ENCODE measurements at regions not wholly inside any gene's neighbourhood (a gene's known extent, or its start where the extent isn't known, plus 50 kb on each side); places are given as distances from the start of the nearest gene placed in this dataset.
A peak's percentile ranks its signal among the peaks of the same experiment; 100 is the strongest.

DNA sequence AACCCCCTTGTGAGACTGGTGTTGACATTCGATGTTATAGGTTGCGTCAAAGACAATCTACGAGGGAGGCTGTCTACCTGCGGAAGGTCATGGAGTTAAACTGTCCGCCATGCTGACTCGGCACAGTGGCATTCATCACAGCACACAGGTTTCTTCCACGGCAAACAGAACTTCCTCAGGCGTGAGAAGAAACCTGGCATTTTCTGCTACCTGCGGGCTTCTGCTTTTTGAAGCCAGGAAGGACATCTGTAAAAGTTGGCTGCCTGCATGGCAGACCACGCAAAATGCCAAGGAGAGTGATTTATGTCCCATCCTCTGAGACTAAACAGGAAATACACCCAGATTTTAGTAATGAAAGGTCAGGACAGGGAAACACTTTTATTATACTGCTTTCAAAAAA lies 809.8 kb upstream of the NUDT12 start:
- Histone ChIP-seq H3K4me3 (ENCODE audit: low read depth, low read length) (no peak overlapping the region), H3K36me3 (replicated peaks) (no peaks in the 10 kb centered on the region), H3K27me3 (replicated peaks) (no peaks in the 10 kb centered on the region), H3K27ac (no peak overlapping the region)
- TF ChIP-seq, protein P1, sequence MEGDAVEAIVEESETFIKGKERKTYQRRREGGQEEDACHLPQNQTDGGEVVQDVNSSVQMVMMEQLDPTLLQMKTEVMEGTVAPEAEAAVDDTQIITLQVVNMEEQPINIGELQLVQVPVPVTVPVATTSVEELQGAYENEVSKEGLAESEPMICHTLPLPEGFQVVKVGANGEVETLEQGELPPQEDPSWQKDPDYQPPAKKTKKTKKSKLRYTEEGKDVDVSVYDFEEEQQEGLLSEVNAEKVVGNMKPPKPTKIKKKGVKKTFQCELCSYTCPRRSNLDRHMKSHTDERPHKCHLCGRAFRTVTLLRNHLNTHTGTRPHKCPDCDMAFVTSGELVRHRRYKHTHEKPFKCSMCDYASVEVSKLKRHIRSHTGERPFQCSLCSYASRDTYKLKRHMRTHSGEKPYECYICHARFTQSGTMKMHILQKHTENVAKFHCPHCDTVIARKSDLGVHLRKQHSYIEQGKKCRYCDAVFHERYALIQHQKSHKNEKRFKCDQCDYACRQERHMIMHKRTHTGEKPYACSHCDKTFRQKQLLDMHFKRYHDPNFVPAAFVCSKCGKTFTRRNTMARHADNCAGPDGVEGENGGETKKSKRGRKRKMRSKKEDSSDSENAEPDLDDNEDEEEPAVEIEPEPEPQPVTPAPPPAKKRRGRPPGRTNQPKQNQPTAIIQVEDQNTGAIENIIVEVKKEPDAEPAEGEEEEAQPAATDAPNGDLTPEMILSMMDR (IDR thresholded peaks at IDR 0.05; ENCODE audit: low read depth, low read length, missing control alignments) = no peak
- no peak for DNase-seq
- in situ Hi-C loops (cut with HindIII; ENCODE audit: low pct_ligation_motif_present, low sequenced_read_pairs) = no loop called here

DNA sequence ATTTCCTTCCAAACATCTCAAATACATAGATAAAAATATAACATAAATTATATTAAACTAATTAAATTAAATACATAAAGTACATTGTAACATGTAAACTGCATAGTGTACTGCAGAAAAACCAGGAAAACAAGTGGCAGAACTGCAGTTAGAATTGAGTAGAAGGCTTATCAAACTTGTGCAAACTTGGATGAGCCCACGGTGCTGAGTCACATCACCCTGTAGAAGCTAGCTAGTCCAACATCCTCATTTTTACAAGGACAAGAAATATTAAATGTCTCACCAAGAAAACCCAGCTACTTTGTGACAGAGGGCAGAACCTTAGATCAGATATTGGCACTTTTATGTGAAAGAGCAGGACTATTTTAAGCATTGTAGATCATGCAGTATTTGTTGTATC lies 807.9 kb upstream of the NUDT12 start:
- Histone ChIP-seq H3K27me3 (replicated peaks) (no peaks in the 10 kb centered on the region), H3K4me3 (ENCODE audit: low read depth, low read length) (no peak overlapping the region), H3K27ac (no peak overlapping the region), H3K36me3 (replicated peaks) (no peaks in the 10 kb centered on the region)
- in situ Hi-C loops (cut with HindIII; ENCODE audit: low pct_ligation_motif_present, low sequenced_read_pairs) = no loop called here
- DNase-seq = peak; percentile 49
- TF ChIP-seq, protein P1 (IDR thresholded peaks at IDR 0.05; ENCODE audit: low read depth, low read length, missing control alignments) = no peak

DNA sequence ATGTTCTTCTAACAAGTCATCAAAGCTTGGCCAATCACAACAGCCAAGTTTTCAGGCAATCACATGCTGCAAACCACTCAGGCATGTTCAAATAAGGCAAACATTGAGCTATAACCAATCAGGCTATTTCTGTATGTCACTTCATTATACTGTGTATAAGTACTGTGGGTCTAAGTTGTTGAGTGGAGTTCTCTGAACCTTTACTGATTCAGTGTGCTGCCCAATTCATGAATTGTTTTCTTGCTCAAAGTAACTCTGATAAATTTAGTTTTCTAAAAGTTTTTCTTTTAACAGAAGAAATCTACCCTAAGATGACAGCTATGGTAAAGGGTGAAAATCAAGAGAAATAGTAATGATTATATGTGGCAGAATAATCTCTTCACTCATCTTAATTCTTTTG lies 805.4 kb upstream of the NUDT12 start:
- H3K36me3 ChIP-seq (replicated peaks) = no peaks in the 10 kb centered on the region
- DNase-seq = no peak
- in situ Hi-C loops (cut with HindIII; ENCODE audit: low pct_ligation_motif_present, low sequenced_read_pairs) = no loop called here

DNA sequence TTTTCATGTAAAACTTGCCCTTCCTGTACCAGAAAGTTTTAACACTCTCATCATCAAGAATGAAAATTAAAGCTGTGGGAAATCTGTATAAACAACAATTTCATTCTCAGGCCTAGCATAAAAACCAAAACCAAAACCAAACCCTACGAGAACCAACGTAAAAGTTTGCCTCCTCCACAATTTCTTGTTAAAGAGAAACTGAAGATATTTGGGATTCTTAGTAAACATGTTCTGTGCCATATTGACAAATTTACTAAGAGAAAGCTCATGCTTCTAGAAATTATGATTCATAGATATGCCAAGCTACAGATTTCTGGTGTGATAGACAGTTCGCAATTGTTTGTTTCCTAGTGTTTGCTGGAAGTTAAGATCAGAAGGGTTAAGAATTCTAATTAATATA lies 801.0 kb upstream of the NUDT12 start:
- no peak for DNase-seq
- H3K36me3 ChIP-seq (replicated peaks) = no peaks in the 10 kb centered on the region
- no peak overlapping the region for H3K27ac ChIP-seq
- in situ Hi-C loops (cut with HindIII; ENCODE audit: low pct_ligation_motif_present, low sequenced_read_pairs) = no loop called here
- no peak overlapping the region for H3K4me3 ChIP-seq (ENCODE audit: low read depth, low read length)
- TF ChIP-seq, protein P1 (IDR thresholded peaks at IDR 0.05; ENCODE audit: low read depth, low read length, missing control alignments) = no peak
- no peaks in the 10 kb centered on the region for H3K27me3 ChIP-seq (replicated peaks)

More for the DNA sequence above, 805.4 kb upstream of the NUDT12 start:
- no peak overlapping the region for H3K27ac ChIP-seq
- TF ChIP-seq, protein P1 (IDR thresholded peaks at IDR 0.05; ENCODE audit: low read depth, low read length, missing control alignments) = no peak
- no peaks in the 10 kb centered on the region for H3K27me3 ChIP-seq (replicated peaks)
- H3K4me3 ChIP-seq (ENCODE audit: low read depth, low read length) = no peak overlapping the region

DNA sequence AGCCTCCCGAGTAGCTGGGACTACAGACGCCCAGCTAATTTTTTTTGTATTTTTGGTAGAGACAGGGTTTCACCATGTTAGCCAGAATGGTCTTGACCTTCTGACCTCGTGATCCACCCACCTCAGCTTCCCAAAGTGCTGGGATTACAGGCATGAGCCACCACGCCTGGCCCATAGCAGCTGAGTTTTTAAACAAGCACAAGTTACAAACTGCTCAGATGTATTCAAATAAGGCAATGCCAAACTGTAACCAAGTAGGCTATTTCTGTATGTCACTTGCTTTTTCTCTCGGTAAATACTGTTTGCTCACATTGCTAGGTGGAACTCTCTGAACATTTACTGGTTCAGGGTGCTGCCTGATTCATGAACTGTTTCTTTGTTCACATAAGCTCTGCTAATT lies 799.3 kb upstream of the NUDT12 start:
- Histone ChIP-seq H3K27me3 (replicated peaks) (no peaks in the 10 kb centered on the region), H3K4me3 (ENCODE audit: low read depth, low read length) (no peak overlapping the region), H3K27ac (no peak overlapping the region), H3K36me3 (replicated peaks) (no peaks in the 10 kb centered on the region)
- TF ChIP-seq, protein P1 (IDR thresholded peaks at IDR 0.05; ENCODE audit: low read depth, low read length, missing control alignments) = no peak
- in situ Hi-C loops (cut with HindIII; ENCODE audit: low pct_ligation_motif_present, low sequenced_read_pairs) = no loop called here
- no peak for DNase-seq

DNA sequence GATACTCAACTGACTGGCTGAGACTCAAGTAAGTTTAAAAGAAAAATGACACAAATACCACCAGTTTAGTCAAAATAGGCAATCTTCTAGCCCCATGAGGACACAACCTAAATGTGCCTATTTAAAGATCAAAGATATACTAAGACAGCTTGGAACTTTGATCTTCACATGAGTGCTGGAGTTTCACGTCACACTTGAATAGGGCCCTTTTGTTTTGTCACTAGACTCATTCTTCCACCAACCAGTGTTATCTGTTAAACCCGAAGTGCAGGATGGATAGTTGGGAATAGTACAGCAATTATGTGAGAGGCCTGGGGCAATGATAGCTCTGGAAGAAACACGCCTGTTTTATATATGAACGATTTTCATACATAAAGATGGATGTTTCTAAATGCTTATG lies 792.8 kb upstream of the NUDT12 start:
- Histone ChIP-seq H3K36me3 (replicated peaks) (no peaks in the 10 kb centered on the region), H3K27ac (no peak overlapping the region), H3K27me3 (replicated peaks) (no peaks in the 10 kb centered on the region), H3K4me3 (ENCODE audit: low read depth, low read length) (no peak overlapping the region)
- TF ChIP-seq, protein P1 (IDR thresholded peaks at IDR 0.05; ENCODE audit: low read depth, low read length, missing control alignments) = no peak
- DNase-seq = no peak
- in situ Hi-C loops (cut with HindIII; ENCODE audit: low pct_ligation_motif_present, low sequenced_read_pairs) = no loop called here
